HepG2 (cell line): ENCODE measurements at regions not wholly inside any gene's neighbourhood (a gene's known extent, or its start where the extent isn't known, plus 50 kb on each side); places are given as distances from the start of the nearest gene placed in this dataset.

ENCODE experiments used
- ATAC-seq: fragments of 200-7000 bp; cut with Tn5 transposase; 3 replicates; pipeline ENCODE4 v1.9.1; 2020; ENCODE audit warnings: mild to moderate bottlenecking, moderate library complexity
- BruUV-seq: library from RNA; stranded (reverse); fragments of 400-500 nt; replicated peaks from 2 replicates; lab custom pipeline; 2021; lab: Mats Ljungman, UMichigan
- CTCF ChIA-PET: fragments of 300-600 bp; formaldehyde crosslinking; extraction: SDS; loops from one replicate; lab custom pipeline; 2021; ENCODE audit warnings: low total read pairs, inconsistent platforms, low intra/inter-chr PET ratio; lab: Yijun Ruan, JAX
- POLR2A ChIA-PET: fragments of 350-600 bp; sonication (Branson Sonifier 250); formaldehyde crosslinking; loops from one replicate; lab custom pipeline; 2020; ENCODE audit warnings: antibody characterized with exemption, inconsistent platforms; lab: Yijun Ruan, JAX
- DNase-seq: peaks from one replicate; pipeline ENCODE4 v3.0.0-alpha.2; 2015; ENCODE audit warnings: low spot score
- FAIRE-seq: peaks from 3 replicates; lab custom pipeline; 2011; peaks lifted over from hg19 to GRCh38; lab: Jason Lieb, UNC
- H2AFZ ChIP-seq: one replicate; pipeline ENCODE4 v1.6.1; 2011; ENCODE audit warnings: low read length, inconsistent platforms
- H3K27ac ChIP-seq: fragments of 300-600 bp; 3 replicates; pipeline ENCODE4 v1.8.0; 2011; ENCODE audit warnings: mixed run types, mild to moderate bottlenecking, mixed read lengths, low read length, inconsistent platforms; ENCODE audit not compliant: insufficient read depth; ENCODE audit errors: extremely low read length
- H3K27me3 ChIP-seq, 2 experiments: fragments of 200-600 bp in 1 of 2; 2 replicates in 1 of 2; 3 replicates in 1 of 2; pipeline versions ENCODE4 v1.6.0 to v1.8.0; 2011; ENCODE audit warnings: low read length in 2 of 2, mild to moderate bottlenecking in 2 of 2, moderate library complexity in 2 of 2, inconsistent platforms in 1 of 2; ENCODE audit not compliant: insufficient read depth in 2 of 2, control insufficient read depth in 1 of 2
- H3K36me3 ChIP-seq, 2 experiments: fragments of 200-600 bp in 1 of 2; replicated peaks in 1 of 2; 2 replicates in 1 of 2; 3 replicates in 1 of 2; pipeline versions ENCODE4 v1.5.1 to v1.8.0; 2011; ENCODE audit warnings: low read length in 2 of 2, inconsistent platforms in 1 of 2; ENCODE audit not compliant: insufficient read depth in 2 of 2, control insufficient read depth in 1 of 2
- H3K4me1 ChIP-seq: 2 replicates; pipeline ENCODE4 v1.5.1; 2012; ENCODE audit warnings: low read length, inconsistent platforms; ENCODE audit not compliant: insufficient read depth
- H3K4me2 ChIP-seq: 2 replicates; pipeline ENCODE4 v1.6.0; 2011; ENCODE audit warnings: low read depth, low read length, inconsistent platforms
- H3K4me3 ChIP-seq, 3 experiments: fragments of 200-600 bp in 1 of 3; sonication (generic), shearing (Covaris generic) in 1 of 3; replicated peaks in 1 of 3; 2 replicates each; pipeline ENCODE4 v1.5.1; 2011 to 2016; ENCODE audit warnings: low read length in 3 of 3, inconsistent platforms in 2 of 3, low read depth in 2 of 3, mild to moderate bottlenecking in 2 of 3, control low read depth in 1 of 3, mixed read lengths in 1 of 3; ENCODE audit not compliant: insufficient read depth in 1 of 3
- H3K79me2 ChIP-seq: one replicate; pipeline ENCODE4 v1.6.1; 2011; ENCODE audit warnings: low read length, inconsistent platforms; ENCODE audit not compliant: insufficient read depth
- H3K9ac ChIP-seq: 2 replicates; pipeline ENCODE4 v1.6.0; 2011; ENCODE audit warnings: mild to moderate bottlenecking, low read depth, low read length, inconsistent platforms; ENCODE audit not compliant: insufficient read depth
- H3K9me3 ChIP-seq: 2 replicates; pipeline ENCODE4 v1.5.1; 2012; ENCODE audit warnings: mild to moderate bottlenecking, low read length
- H4K20me1 ChIP-seq: 2 replicates; pipeline ENCODE4 v1.6.0; 2011; ENCODE audit warnings: inconsistent platforms, mild to moderate bottlenecking, low read length, moderate library complexity; ENCODE audit not compliant: insufficient read depth
- NFYC ChIP-seq: IDR thresholded peaks from 2 replicates; pipeline ENCODE4 v1.6.1; 2016; ENCODE audit warnings: missing genetic modification reagents, missing compliant biosample characterization
- ZMYM2 ChIP-seq: sonication (generic); formaldehyde crosslinking; IDR thresholded peaks from 2 replicates; pipeline ENCODE4 v1.8.0; 2022; ENCODE audit warnings: mild to moderate bottlenecking, missing genetic modification reagents
- ZNF558 ChIP-seq: sonication (generic); formaldehyde crosslinking; IDR thresholded peaks from 2 replicates; pipeline ENCODE4 v1.9.0; 2022; ENCODE audit warnings: mild to moderate bottlenecking, missing genetic modification reagents, borderline replicate concordance
- WGBS: methylation state at CpG from one replicate; pipeline ENCODE4 v1.1.6; 2017; ENCODE audit warnings: low lambda C conversion rate; 5-methylcytosine and 5-hydroxymethylcytosine counted together
- in situ Hi-C: cut with HindIII; loops from 2 replicates; pipeline ENCODE4 v1.10.0; 2017; ENCODE audit warnings: low pct_unique_long_range_greater_than_20kb; ENCODE audit not compliant: extremely low pct_ligation_motif_present
- intact Hi-C: fragments of 100-400 bp; cut with micrococcal nuclease; formaldehyde crosslinking; loops from one replicate; pipeline ENCODE4 v1.10.0; 2022; ENCODE audit not compliant: unreplicated experiment
- TF ChIP-seq, protein P1 (sequence below): sonication (generic); formaldehyde crosslinking; IDR thresholded peaks from 2 replicates; pipeline ENCODE4 v1.4.0; 2020; ENCODE audit warnings: missing genetic modification reagents, borderline replicate concordance
- TF ChIP-seq, protein P2 (sequence below): IDR thresholded peaks from 2 replicates; pipeline ENCODE4 v1.6.1; 2016; ENCODE audit warnings: control low read depth

DNA sequence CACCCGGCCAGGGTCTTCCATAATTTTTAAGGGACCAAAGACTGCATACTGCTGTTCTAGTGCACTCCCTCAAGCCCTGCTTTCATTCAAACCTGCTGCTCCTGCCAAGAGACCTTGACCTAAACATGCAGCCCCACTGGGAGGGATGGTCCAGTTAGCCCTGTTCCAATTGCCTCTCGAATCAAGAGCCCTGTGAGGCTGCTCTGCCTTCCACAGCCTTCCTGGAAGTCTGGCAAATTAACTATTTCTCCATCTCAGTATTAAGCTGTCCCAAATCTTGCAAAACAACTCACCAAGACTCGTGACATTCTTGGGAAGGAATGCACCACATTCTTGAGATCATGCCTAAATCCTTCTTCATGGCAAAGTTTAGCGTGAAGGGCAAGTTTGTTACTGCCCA is 231.3 kb downstream of the C1orf94 start (continued):
- TF ChIP-seq, protein P1, sequence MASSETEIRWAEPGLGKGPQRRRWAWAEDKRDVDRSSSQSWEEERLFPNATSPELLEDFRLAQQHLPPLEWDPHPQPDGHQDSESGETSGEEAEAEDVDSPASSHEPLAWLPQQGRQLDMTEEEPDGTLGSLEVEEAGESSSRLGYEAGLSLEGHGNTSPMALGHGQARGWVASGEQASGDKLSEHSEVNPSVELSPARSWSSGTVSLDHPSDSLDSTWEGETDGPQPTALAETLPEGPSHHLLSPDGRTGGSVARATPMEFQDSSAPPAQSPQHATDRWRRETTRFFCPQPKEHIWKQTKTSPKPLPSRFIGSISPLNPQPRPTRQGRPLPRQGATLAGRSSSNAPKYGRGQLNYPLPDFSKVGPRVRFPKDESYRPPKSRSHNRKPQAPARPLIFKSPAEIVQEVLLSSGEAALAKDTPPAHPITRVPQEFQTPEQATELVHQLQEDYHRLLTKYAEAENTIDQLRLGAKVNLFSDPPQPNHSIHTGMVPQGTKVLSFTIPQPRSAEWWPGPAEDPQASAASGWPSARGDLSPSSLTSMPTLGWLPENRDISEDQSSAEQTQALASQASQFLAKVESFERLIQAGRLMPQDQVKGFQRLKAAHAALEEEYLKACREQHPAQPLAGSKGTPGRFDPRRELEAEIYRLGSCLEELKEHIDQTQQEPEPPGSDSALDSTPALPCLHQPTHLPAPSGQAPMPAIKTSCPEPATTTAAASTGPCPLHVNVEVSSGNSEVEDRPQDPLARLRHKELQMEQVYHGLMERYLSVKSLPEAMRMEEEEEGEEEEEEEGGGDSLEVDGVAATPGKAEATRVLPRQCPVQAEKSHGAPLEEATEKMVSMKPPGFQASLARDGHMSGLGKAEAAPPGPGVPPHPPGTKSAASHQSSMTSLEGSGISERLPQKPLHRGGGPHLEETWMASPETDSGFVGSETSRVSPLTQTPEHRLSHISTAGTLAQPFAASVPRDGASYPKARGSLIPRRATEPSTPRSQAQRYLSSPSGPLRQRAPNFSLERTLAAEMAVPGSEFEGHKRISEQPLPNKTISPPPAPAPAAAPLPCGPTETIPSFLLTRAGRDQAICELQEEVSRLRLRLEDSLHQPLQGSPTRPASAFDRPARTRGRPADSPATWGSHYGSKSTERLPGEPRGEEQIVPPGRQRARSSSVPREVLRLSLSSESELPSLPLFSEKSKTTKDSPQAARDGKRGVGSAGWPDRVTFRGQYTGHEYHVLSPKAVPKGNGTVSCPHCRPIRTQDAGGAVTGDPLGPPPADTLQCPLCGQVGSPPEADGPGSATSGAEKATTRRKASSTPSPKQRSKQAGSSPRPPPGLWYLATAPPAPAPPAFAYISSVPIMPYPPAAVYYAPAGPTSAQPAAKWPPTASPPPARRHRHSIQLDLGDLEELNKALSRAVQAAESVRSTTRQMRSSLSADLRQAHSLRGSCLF (CRISPR knock-in tag), result no peak
- TF ChIP-seq ZMYM2 (CRISPR knock-in tag), result no peak
- TF ChIP-seq, protein P2, sequence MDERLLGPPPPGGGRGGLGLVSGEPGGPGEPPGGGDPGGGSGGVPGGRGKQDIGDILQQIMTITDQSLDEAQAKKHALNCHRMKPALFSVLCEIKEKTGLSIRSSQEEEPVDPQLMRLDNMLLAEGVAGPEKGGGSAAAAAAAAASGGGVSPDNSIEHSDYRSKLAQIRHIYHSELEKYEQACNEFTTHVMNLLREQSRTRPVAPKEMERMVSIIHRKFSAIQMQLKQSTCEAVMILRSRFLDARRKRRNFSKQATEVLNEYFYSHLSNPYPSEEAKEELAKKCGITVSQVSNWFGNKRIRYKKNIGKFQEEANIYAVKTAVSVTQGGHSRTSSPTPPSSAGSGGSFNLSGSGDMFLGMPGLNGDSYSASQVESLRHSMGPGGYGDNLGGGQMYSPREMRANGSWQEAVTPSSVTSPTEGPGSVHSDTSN (CRISPR knock-in tag), result no peak
- no peak for TF ChIP-seq ZNF558 (CRISPR knock-in tag)

DNA sequence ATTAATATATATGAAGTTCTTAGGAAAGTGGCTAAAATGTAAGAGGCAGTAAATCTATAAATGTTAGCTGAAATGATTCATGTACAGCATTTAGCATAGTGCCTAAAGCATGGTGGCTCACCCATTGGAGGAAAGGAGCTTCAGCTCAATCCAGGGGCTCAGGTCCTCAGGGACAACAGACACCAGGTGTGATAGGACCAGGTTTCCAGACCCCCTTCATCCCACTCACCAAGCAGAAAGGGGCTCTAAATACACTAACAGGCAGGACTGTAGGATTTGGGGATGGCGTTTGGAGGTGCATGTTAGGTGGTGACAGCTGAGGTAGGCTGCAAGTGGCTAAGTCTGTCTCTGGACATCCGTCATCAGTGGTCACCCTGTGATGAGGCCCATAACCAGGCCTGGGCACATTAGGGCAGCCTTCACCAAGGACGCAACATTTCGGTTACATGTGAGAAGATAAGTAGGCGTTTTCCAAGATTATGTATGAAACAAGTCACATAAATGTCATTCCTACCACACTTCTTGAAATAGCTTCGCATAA is 233.1 kb downstream of the C1orf94 start:
- POLR2A ChIA-PET, result no interaction called here
- no peaks in the 10 kb centered on the region for H3K79me2 ChIP-seq
- no TSS peak for BruUV-seq
- no peaks in the 10 kb centered on the region for H3K36me3 ChIP-seq
- no peaks in the 10 kb centered on the region for H3K4me1 ChIP-seq
- no peak for DNase-seq
- peaks cover 3% of the 10 kb centered on the region; the same call in 1 of the 2 replicates for H3K9me3 ChIP-seq
- 17% methylated on average over 5 of the region's 6 CpGs for WGBS
- H3K27ac ChIP-seq, result no peak overlapping the region
- TF ChIP-seq NFYC, result no peak
- H3K4me2 ChIP-seq, result no peak overlapping the region
- no peaks in the 10 kb centered on the region for H4K20me1 ChIP-seq
- H3K9ac ChIP-seq, result no peak overlapping the region
- no peaks in the 10 kb centered on the region; a peak in 1 of 5 replicates for H3K27me3 ChIP-seq
- no peak overlapping the region for H2AFZ ChIP-seq
- in situ Hi-C loops (no loop called here), intact Hi-C loops (no loop called here)
- CTCF ChIA-PET, result no interaction called here
- ATAC-seq, result no peak
- FAIRE-seq, result no peak
- no peak overlapping the region for H3K4me3 ChIP-seq
